ENCODE measurements at regions not wholly inside any gene's neighbourhood (a gene's known extent, or its start where the extent isn't known, plus 50 kb on each side); places are given as distances from the start of the nearest gene placed in this dataset.

GRCh38 chrX:150201841-150202240, 161.3 kb upstream of the MAMLD1 start:
- ChIA-PET CTCF (no interaction called here), POLR2A (no interaction called here)
- no peak for DNase-seq
- no peak overlapping the region for H2AFZ ChIP-seq (ENCODE audit: low read depth)
- no peaks in the 10 kb centered on the region for H3K79me2 ChIP-seq (ENCODE audit: insufficient read depth)
- no peak overlapping the region for H3K27ac ChIP-seq (ENCODE audit: low read depth in 2 of 2, low read length in 1 of 2)
- no peaks in the 10 kb centered on the region for H3K36me3 ChIP-seq (replicated peaks in 1 of 2; ENCODE audit: control insufficient read depth in 1 of 2, insufficient read depth in 2 of 2, low read length in 1 of 2)
- peaks cover 11% of the 10 kb centered on the region for H3F3A ChIP-seq (replicated peaks; ENCODE audit: insufficient read depth)
- H3K9ac ChIP-seq: no peak overlapping the region
- H3K9me2 ChIP-seq: no peaks in the 10 kb centered on the region
- H3K4me3 ChIP-seq (ENCODE audit: low read depth in 2 of 2, low read length in 1 of 2): no peak overlapping the region
- H3K27me3 ChIP-seq (ENCODE audit: insufficient read depth): no peaks in the 10 kb centered on the region
- no peak overlapping the region for H3K4me2 ChIP-seq
- no peaks in the 10 kb centered on the region for H4K20me1 ChIP-seq (ENCODE audit: insufficient read depth)
- no peak for TF ChIP-seq EP300 (IDR thresholded peaks at IDR 0.05; ENCODE audit: borderline replicate concordance in 1 of 2, low read depth in 1 of 2, low read length in 1 of 2)
- no peak for TF ChIP-seq SIN3A (IDR thresholded peaks at IDR 0.05; ENCODE audit: borderline replicate concordance, low read depth, low read length)
- TF ChIP-seq IRF3 (IDR thresholded peaks at IDR 0.05; ENCODE audit: low read depth, low read length): no peak
- no peak for TF ChIP-seq RAD21 (IDR thresholded peaks at IDR 0.05; ENCODE audit: low read length)
- no peak for TF ChIP-seq GATA2 (CRISPR knock-in tag; IDR thresholded peaks at IDR 0.05)
- no peak for TF ChIP-seq RCOR1 (IDR thresholded peaks at IDR 0.05; ENCODE audit: low read length)
- no peak for TF ChIP-seq YY1 (IDR thresholded peaks at IDR 0.05; ENCODE audit: low read depth)
- H3K4me1 ChIP-seq (ENCODE audit: control insufficient read depth in 1 of 2, insufficient read depth in 2 of 2, low read depth in 1 of 2, low read length in 1 of 2): peaks cover 11 to 19% of the 10 kb centered on the region in 2 experiments; a peak in 3 of 4 replicates
- WGBS (ENCODE audit: low lambda C conversion rate): 66% methylated on average over 3 of the region's 3 CpGs
- no peaks in the 10 kb centered on the region for H3K9me3 ChIP-seq

- Histone ChIP-seq H3K9me3 (no peaks in the 10 kb centered on the region), H3K27ac (ENCODE audit: low read depth in 2 of 2, low read length in 1 of 2) (no peak overlapping the region), H3K79me2 (ENCODE audit: insufficient read depth) (no peaks in the 10 kb centered on the region), H3F3A (replicated peaks; ENCODE audit: insufficient read depth) (peaks cover 11% of the 10 kb centered on the region), H3K4me2 (no peak overlapping the region), H3K27me3 (ENCODE audit: insufficient read depth) (no peaks in the 10 kb centered on the region), H2AFZ (ENCODE audit: low read depth) (no peak overlapping the region), H3K9me2 (no peaks in the 10 kb centered on the region), H3K4me3 (ENCODE audit: low read depth in 2 of 2, low read length in 1 of 2) (no peak overlapping the region), H4K20me1 (ENCODE audit: insufficient read depth) (no peaks in the 10 kb centered on the region), H3K9ac (no peak overlapping the region), H3K4me1 (ENCODE audit: control insufficient read depth in 1 of 2, insufficient read depth in 2 of 2, low read depth in 1 of 2, low read length in 1 of 2) (peaks cover 11 to 19% of the 10 kb centered on the region in 2 experiments; a peak in 3 of 4 replicates), H3K36me3 (replicated peaks in 1 of 2; ENCODE audit: control insufficient read depth in 1 of 2, insufficient read depth in 2 of 2, low read length in 1 of 2) (no peaks in the 10 kb centered on the region)
- POLR2A ChIA-PET: no interaction called here
- DNase-seq: no peak
- 48% methylated on average over 10 of the region's 11 CpGs for WGBS (ENCODE audit: low lambda C conversion rate)
- no peak for TF ChIP-seq REST (IDR thresholded peaks at IDR 0.05; ENCODE audit: low read depth, low read length)
- no peak for TF ChIP-seq USF2 (IDR thresholded peaks at IDR 0.05; ENCODE audit: borderline replicate concordance, low read depth, low read length)
- TF ChIP-seq ELF1 (IDR thresholded peaks at IDR 0.05): no peak
- TF ChIP-seq FOXJ3 (CRISPR knock-in tag; IDR thresholded peaks at IDR 0.05): no peak
- no peak for TF ChIP-seq RCOR1 (IDR thresholded peaks at IDR 0.05; ENCODE audit: low read length)
- TF ChIP-seq RFX5 (IDR thresholded peaks at IDR 0.05; ENCODE audit: low read length): no peak
- no peak for TF ChIP-seq EP300 (IDR thresholded peaks at IDR 0.05; ENCODE audit: borderline replicate concordance in 1 of 2, low read depth in 1 of 2, low read length in 1 of 2)
- TF ChIP-seq PBX3 (IDR thresholded peaks at IDR 0.05): no peak
- no peak for TF ChIP-seq YY1 (IDR thresholded peaks at IDR 0.05; ENCODE audit: low read depth)
- CTCF ChIA-PET: no interaction called here
Observed at GRCh38 chrX:150202641-150203247, 160.4 kb upstream of the MAMLD1 start.
